Trophoblast cell (in vitro differentiated cells and primary cell): ENCODE measurements at regions not wholly inside any gene's neighbourhood (a gene's known extent, or its start where the extent isn't known, plus 50 kb on each side); places are given as distances from the start of the nearest gene placed in this dataset.

Experiments
- DNase-seq, 2 donors: peaks; one replicate each; pipeline ENCODE4 v3.0.0-alpha.2; 2016
- H2AFZ ChIP-seq: 2 replicates; pipeline ENCODE4 v1.6.1; 2013; ENCODE audit warnings: low read length, moderate library complexity, mild to moderate bottlenecking; ENCODE audit not compliant: insufficient read depth, poor library complexity
- H2AK5ac ChIP-seq: 2 replicates; pipeline ENCODE4 v1.6.1; 2013; ENCODE audit warnings: mild to moderate bottlenecking, low read length
- H2BK120ac ChIP-seq: 2 replicates; pipeline ENCODE4 v1.6.1; 2013; ENCODE audit warnings: low read length, mild to moderate bottlenecking, moderate library complexity; ENCODE audit not compliant: insufficient read depth, poor library complexity
- H2BK12ac ChIP-seq: 2 replicates; pipeline ENCODE4 v1.6.1; 2013; ENCODE audit warnings: mild to moderate bottlenecking, low read length, moderate library complexity
- H2BK5ac ChIP-seq: 2 replicates; pipeline ENCODE4 v1.6.1; 2013; ENCODE audit warnings: low read length, low read depth, moderate library complexity, mild to moderate bottlenecking; ENCODE audit not compliant: poor library complexity
- H3K14ac ChIP-seq: 2 replicates; pipeline ENCODE4 v1.6.1; 2013; ENCODE audit warnings: mild to moderate bottlenecking, low read length
- H3K18ac ChIP-seq: 2 replicates; pipeline ENCODE4 v1.6.1; 2013; ENCODE audit warnings: mild to moderate bottlenecking, low read length
- H3K23ac ChIP-seq: 2 replicates; pipeline ENCODE4 v1.6.1; 2013; ENCODE audit warnings: low read length
- H3K27ac ChIP-seq: 2 replicates; pipeline ENCODE4 v1.5.1; 2013; ENCODE audit warnings: low read depth, mild to moderate bottlenecking, inconsistent platforms, low read length, moderate library complexity
- H3K27me3 ChIP-seq: 2 replicates; pipeline ENCODE4 v1.6.1; 2013; ENCODE audit warnings: inconsistent platforms, mild to moderate bottlenecking, low read length, moderate library complexity; ENCODE audit not compliant: insufficient read depth
- H3K36me3 ChIP-seq, 2 experiments: 1 replicate in 1 of 2; 2 replicates in 1 of 2; pipeline ENCODE4 v1.6.1; 2013; ENCODE audit warnings: low read length in 2 of 2, mild to moderate bottlenecking in 2 of 2, moderate library complexity in 1 of 2; ENCODE audit not compliant: insufficient read depth in 2 of 2, control insufficient read depth in 1 of 2
- H3K4ac ChIP-seq: 2 replicates; pipeline ENCODE4 v1.6.1; 2013; ENCODE audit warnings: low read depth, mild to moderate bottlenecking, low read length, moderate library complexity
- H3K4me1 ChIP-seq, 2 experiments: 1 replicate in 1 of 2; 2 replicates in 1 of 2; pipeline ENCODE4 v1.6.1; 2013; ENCODE audit warnings: low read length in 2 of 2, mild to moderate bottlenecking in 2 of 2, moderate library complexity in 1 of 2; ENCODE audit not compliant: insufficient read depth in 2 of 2, control insufficient read depth in 1 of 2
- H3K4me2 ChIP-seq: 2 replicates; pipeline ENCODE4 v1.6.1; 2013; ENCODE audit warnings: inconsistent platforms, mild to moderate bottlenecking, low read length, moderate library complexity
- H3K4me3 ChIP-seq: 2 replicates; pipeline ENCODE4 v1.5.1; 2013; ENCODE audit warnings: mild to moderate bottlenecking, low read depth, low read length, inconsistent platforms
- H3K79me1 ChIP-seq: one replicate; pipeline ENCODE4 v1.6.1; 2013; ENCODE audit warnings: low read length
- H3K79me2 ChIP-seq: 2 replicates; pipeline ENCODE4 v1.6.1; 2013; ENCODE audit warnings: low read length, mild to moderate bottlenecking; ENCODE audit not compliant: control insufficient read depth, insufficient read depth, poor library complexity
- H3K9ac ChIP-seq: 2 replicates; pipeline ENCODE4 v1.6.1; 2013; ENCODE audit warnings: mild to moderate bottlenecking, low read length
- H3K9me3 ChIP-seq: 2 replicates; pipeline ENCODE4 v1.6.1; 2013; ENCODE audit warnings: low read depth, mild to moderate bottlenecking, control low read depth, inconsistent platforms, low read length; ENCODE audit not compliant: insufficient read depth
- H4K12ac ChIP-seq: 2 replicates; pipeline ENCODE4 v1.6.1; 2013; ENCODE audit warnings: low read depth, mild to moderate bottlenecking, low read length, moderate library complexity
- H4K8ac ChIP-seq: 2 replicates; pipeline ENCODE4 v1.6.1; 2013; ENCODE audit warnings: low read depth, mild to moderate bottlenecking, low read length, moderate library complexity
- H4K91ac ChIP-seq: one replicate; pipeline ENCODE4 v1.6.1; 2013; ENCODE audit warnings: low read depth, mild to moderate bottlenecking, low read length, moderate library complexity
- WGBS: extraction: QIAGEN DNeasy Blood & Tissue Kit; methylation state at CpG from one replicate; pipeline ENCODE4 v1.1.7; 2013; ENCODE audit warnings: missing lambda C conversion rate; ENCODE audit not compliant: insufficient read length, insufficient coverage; ENCODE audit errors: extremely low coverage; 5-methylcytosine and 5-hydroxymethylcytosine counted together

GRCh38 chr3:59440285-59441028 is 390.6 kb upstream of the CFAP20DC start:
- H4K91ac ChIP-seq = no peak overlapping the region
- no peak overlapping the region for H2AFZ ChIP-seq
- H3K9me3 ChIP-seq = no peaks in the 10 kb centered on the region
- no peak overlapping the region for H3K4me2 ChIP-seq
- no CpG with 5 or more reads among the region's 5 CpGs for WGBS
- H3K9ac ChIP-seq = no peak overlapping the region
- H2BK120ac ChIP-seq = no peak overlapping the region
- no peak overlapping the region for H2BK5ac ChIP-seq
- no peak for DNase-seq
- no peak overlapping the region for H3K4me3 ChIP-seq
- H4K8ac ChIP-seq = no peak overlapping the region
- no peak overlapping the region for H4K12ac ChIP-seq
- peaks cover 9% of the 10 kb centered on the region for H3K79me1 ChIP-seq
- no peaks in the 10 kb centered on the region for H3K27me3 ChIP-seq
- peaks cover 2 to 3% of the 10 kb centered on the region in 2 experiments for H3K4me1 ChIP-seq
- no peak overlapping the region for H3K14ac ChIP-seq
- H3K27ac ChIP-seq = no peak overlapping the region
- no peak overlapping the region for H3K4ac ChIP-seq
- no peak overlapping the region for H3K18ac ChIP-seq
- no peak overlapping the region for H3K23ac ChIP-seq
- no peaks in the 10 kb centered on the region for H3K36me3 ChIP-seq
- H3K79me2 ChIP-seq = no peaks in the 10 kb centered on the region
- no peak overlapping the region for H2BK12ac ChIP-seq
- H2AK5ac ChIP-seq = no peak overlapping the region

- H2AK5ac ChIP-seq = no peak overlapping the region
- no peak overlapping the region for H3K23ac ChIP-seq
- peaks cover 2 to 3% of the 10 kb centered on the region in 2 experiments for H3K4me1 ChIP-seq
- no peaks in the 10 kb centered on the region for H3K79me2 ChIP-seq
- no peak overlapping the region for H3K4ac ChIP-seq
- WGBS = no CpG with 5 or more reads among the region's 5 CpGs
- H4K12ac ChIP-seq = no peak overlapping the region
- no peak overlapping the region for H4K8ac ChIP-seq
- H2BK5ac ChIP-seq = peak overlapping the region; percentile 9
- no peak overlapping the region for H3K27ac ChIP-seq
- no peak overlapping the region for H2AFZ ChIP-seq
- no peaks in the 10 kb centered on the region for H3K27me3 ChIP-seq
- no peak overlapping the region for H3K14ac ChIP-seq
- DNase-seq = no peak
- H2BK120ac ChIP-seq = no peak overlapping the region
- peak overlapping the region; percentile 15 for H4K91ac ChIP-seq
- no peak overlapping the region for H3K9ac ChIP-seq
- peaks cover 9% of the 10 kb centered on the region for H3K79me1 ChIP-seq
- H3K4me2 ChIP-seq = no peak overlapping the region
- H3K36me3 ChIP-seq = no peaks in the 10 kb centered on the region
- peak overlapping the region; percentile 77 for H2BK12ac ChIP-seq
- no peak overlapping the region for H3K18ac ChIP-seq
- H3K4me3 ChIP-seq = no peak overlapping the region
- H3K9me3 ChIP-seq = no peaks in the 10 kb centered on the region
These were observed 388.7 kb upstream of the CFAP20DC start for GRCh38 chr3:59438492-59438891.

GRCh38 chr3:59436164-59436958 is 386.5 kb upstream of the CFAP20DC start:
- H3K27ac ChIP-seq = peak overlapping the region; percentile 85
- H4K12ac ChIP-seq = no peak overlapping the region
- H2BK5ac ChIP-seq = no peak overlapping the region
- H3K23ac ChIP-seq = no peak overlapping the region
- no peak overlapping the region for H3K14ac ChIP-seq
- no peak overlapping the region for H3K18ac ChIP-seq
- H3K9me3 ChIP-seq = peaks cover 2% of the 10 kb centered on the region
- no peak overlapping the region for H4K8ac ChIP-seq
- H3K4me1 ChIP-seq = peaks cover 0 to 2% of the 10 kb centered on the region in 2 experiments
- H3K4me3 ChIP-seq = no peak overlapping the region
- no peaks in the 10 kb centered on the region for H3K36me3 ChIP-seq
- H2BK12ac ChIP-seq = no peak overlapping the region
- H3K79me1 ChIP-seq = peaks cover 5% of the 10 kb centered on the region
- H3K4ac ChIP-seq = no peak overlapping the region
- no peak overlapping the region for H2AK5ac ChIP-seq
- no peak overlapping the region for H4K91ac ChIP-seq
- DNase-seq = no peak
- WGBS = no CpG with 5 or more reads among the region's 2 CpGs
- H2AFZ ChIP-seq = no peak overlapping the region
- no peak overlapping the region for H3K9ac ChIP-seq
- no peaks in the 10 kb centered on the region for H3K79me2 ChIP-seq
- H3K27me3 ChIP-seq = no peaks in the 10 kb centered on the region
- H2BK120ac ChIP-seq = no peak overlapping the region
- H3K4me2 ChIP-seq = no peak overlapping the region

DNA sequence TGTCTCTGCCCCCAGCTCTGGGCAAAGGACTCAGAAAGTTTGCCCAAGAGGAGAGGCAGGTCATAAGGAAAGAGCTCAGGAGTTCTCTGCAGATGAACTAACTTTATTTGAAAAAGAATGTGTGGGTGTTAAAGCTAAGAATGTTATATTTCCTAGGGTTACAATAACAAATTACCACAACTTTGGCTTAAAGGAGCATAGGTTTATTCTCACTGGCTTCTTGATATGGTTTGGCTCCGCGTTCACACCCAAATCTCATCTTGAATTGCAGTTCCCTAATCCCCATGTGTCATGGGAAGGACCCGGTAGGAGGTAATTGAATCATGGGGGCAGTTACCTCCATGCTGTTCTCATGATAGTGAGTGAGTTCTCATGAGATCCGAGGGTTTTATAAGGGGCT is 383.7 kb upstream of the CFAP20DC start:
- Histone ChIP-seq H3K79me1 (peaks cover 5% of the 10 kb centered on the region), H3K23ac (no peak overlapping the region), H2BK12ac (no peak overlapping the region), H3K4me1 (peaks cover 0 to 4% of the 10 kb centered on the region in 2 experiments), H3K27ac (no peak overlapping the region), H4K8ac (no peak overlapping the region), H3K14ac (no peak overlapping the region), H4K12ac (no peak overlapping the region), H3K4me3 (no peak overlapping the region), H3K36me3 (no peaks in the 10 kb centered on the region), H2BK5ac (no peak overlapping the region), H3K4me2 (no peak overlapping the region), H3K18ac (no peak overlapping the region), H3K9me3 (peaks cover 2% of the 10 kb centered on the region), H2AFZ (no peak overlapping the region), H3K27me3 (no peaks in the 10 kb centered on the region), H3K4ac (no peak overlapping the region), H4K91ac (no peak overlapping the region), H2BK120ac (no peak overlapping the region), H2AK5ac (no peak overlapping the region), H3K9ac (no peak overlapping the region), H3K79me2 (no peaks in the 10 kb centered on the region)
- no peak for DNase-seq
- no CpG with 5 or more reads among the region's 4 CpGs for WGBS
